IMR-90 (cell line): ENCODE measurements at regions not wholly inside any gene's neighbourhood (a gene's known extent, or its start where the extent isn't known, plus 50 kb on each side); places are given as distances from the start of the nearest gene placed in this dataset.

Source experiments
- ATAC-seq: fragments of 200-7000 bp; cut with Tn5 transposase; 2 replicates; pipeline ENCODE4 v1.9.1; 2020; ENCODE audit warnings: low read depth, mild to moderate bottlenecking, moderate library complexity
- BruUV-seq: library from RNA; stranded (reverse); fragments of 400-500 nt; replicated peaks from 2 replicates; lab custom pipeline; 2021; lab: Mats Ljungman, UMichigan
- CTCF ChIA-PET: fragments of 300-600 bp; formaldehyde crosslinking; extraction: SDS; loops from one replicate; lab custom pipeline; 2021; ENCODE audit warnings: antibody characterized with exemption; lab: Yijun Ruan, JAX
- POLR2A ChIA-PET: fragments of 300-600 bp; sonication (Branson Sonifier 250); formaldehyde crosslinking; loops from one replicate; lab custom pipeline; 2022; ENCODE audit warnings: antibody characterized with exemption; ENCODE audit not compliant: unreplicated experiment; lab: Charles Lee
- DNase-seq: peaks from one replicate; pipeline ENCODE4 v3.0.0; 2013
- H2AFZ ChIP-seq: replicated peaks from 2 replicates; pipeline ENCODE3; 2013; ENCODE audit warnings: low read length, mild to moderate bottlenecking; ENCODE audit not compliant: poor library complexity
- H2AK5ac ChIP-seq: 2 replicates; pipeline ENCODE4 v1.6.1; 2013; ENCODE audit warnings: low read depth, low read length, inconsistent platforms
- H2AK9ac ChIP-seq: replicated peaks from 2 replicates; pipeline ENCODE3; 2013; ENCODE audit warnings: mild to moderate bottlenecking, low read depth, low read length, moderate library complexity; ENCODE audit not compliant: poor library complexity
- H2BK120ac ChIP-seq: 2 replicates; pipeline ENCODE4 v1.6.1; 2013; ENCODE audit warnings: low read depth, low read length, inconsistent platforms
- H2BK15ac ChIP-seq: 3 replicates; pipeline ENCODE4 v1.6.1; 2013; ENCODE audit warnings: low read depth, low read length, inconsistent platforms
- H2BK20ac ChIP-seq: 2 replicates; pipeline ENCODE4 v1.6.1; 2013; ENCODE audit warnings: low read depth, mild to moderate bottlenecking, inconsistent platforms, low read length, moderate library complexity
- H2BK5ac ChIP-seq: 2 replicates; pipeline ENCODE4 v1.6.1; 2013; ENCODE audit warnings: mild to moderate bottlenecking, low read depth, low read length, inconsistent platforms; ENCODE audit not compliant: poor library complexity, severe bottlenecking
- H3K14ac ChIP-seq: replicated peaks from 2 replicates; pipeline ENCODE4 v1.6.1; 2013; ENCODE audit warnings: low read depth, low read length, inconsistent platforms
- H3K18ac ChIP-seq: 2 replicates; pipeline ENCODE4 v1.6.1; 2013; ENCODE audit warnings: low read depth, low read length, control low read depth
- H3K23ac ChIP-seq: 2 replicates; pipeline ENCODE4 v1.6.1; 2013; ENCODE audit warnings: low read depth, low read length, inconsistent platforms
- H3K27ac ChIP-seq: 2 replicates; pipeline ENCODE4 v1.5.1; 2013; ENCODE audit warnings: mild to moderate bottlenecking, control low read depth, low read length; ENCODE audit not compliant: insufficient read depth
- H3K27me3 ChIP-seq: 2 replicates; pipeline ENCODE4 v1.6.1; 2013; ENCODE audit warnings: low read length; ENCODE audit not compliant: control insufficient read depth, insufficient read depth
- H3K36me3 ChIP-seq: 2 replicates; pipeline ENCODE4 v1.6.1; 2013; ENCODE audit warnings: low read length, mixed read lengths; ENCODE audit not compliant: control insufficient read depth, insufficient read depth
- H3K4ac ChIP-seq: 2 replicates; pipeline ENCODE4 v1.6.1; 2013; ENCODE audit warnings: low read depth, low read length, inconsistent platforms
- H3K4me1 ChIP-seq: 2 replicates; pipeline ENCODE4 v1.6.1; 2013; ENCODE audit warnings: low read length, mixed read lengths; ENCODE audit not compliant: control insufficient read depth, insufficient read depth
- H3K4me2 ChIP-seq: 2 replicates; pipeline ENCODE4 v1.6.1; 2013; ENCODE audit warnings: low read depth, mild to moderate bottlenecking, control low read depth, low read length, moderate library complexity
- H3K4me3 ChIP-seq: 2 replicates; pipeline ENCODE4 v1.5.1; 2013; ENCODE audit warnings: low read depth, mild to moderate bottlenecking, control low read depth, low read length, moderate library complexity; ENCODE audit not compliant: insufficient read depth
- H3K56ac ChIP-seq: 2 replicates; pipeline ENCODE4 v1.6.1; 2013; ENCODE audit warnings: low read length, inconsistent platforms; ENCODE audit not compliant: insufficient read depth; ENCODE audit errors: extremely low read depth
- H3K79me1 ChIP-seq, 2 experiments: 2 replicates each; pipeline ENCODE4 v1.6.1; 2013; ENCODE audit warnings: low read length in 2 of 2, inconsistent platforms in 1 of 2, low read depth in 1 of 2
- H3K9ac ChIP-seq: 2 replicates; pipeline ENCODE4 v1.6.1; 2013; ENCODE audit warnings: low read depth, low read length, control low read depth
- H3K9me1 ChIP-seq: 2 replicates; pipeline ENCODE4 v1.6.1; 2013; ENCODE audit warnings: low read length, inconsistent platforms; ENCODE audit not compliant: insufficient read depth
- H3K9me3 ChIP-seq: 2 replicates; pipeline ENCODE4 v1.6.1; 2013; ENCODE audit warnings: low read length; ENCODE audit not compliant: control insufficient read depth, insufficient read depth
- H4K20me1 ChIP-seq: 2 replicates; pipeline ENCODE4 v1.6.1; 2013; ENCODE audit warnings: low read length, inconsistent platforms; ENCODE audit not compliant: insufficient read depth
- H4K5ac ChIP-seq: 2 replicates; pipeline ENCODE4 v1.6.1; 2013; ENCODE audit warnings: mild to moderate bottlenecking, low read depth, low read length, control low read depth
- H4K8ac ChIP-seq, 2 experiments: 2 replicates each; pipeline ENCODE4 v1.6.1; 2013; ENCODE audit warnings: low read depth in 2 of 2, low read length in 2 of 2, control low read depth in 1 of 2, inconsistent platforms in 1 of 2
- H4K91ac ChIP-seq: 2 replicates; pipeline ENCODE4 v1.6.1; 2013; ENCODE audit warnings: low read depth, low read length, inconsistent platforms; ENCODE audit not compliant: insufficient read depth
- BHLHE40 ChIP-seq: fragments of 150-350 bp; IDR thresholded peaks from 2 replicates; pipeline ENCODE4 v1.6.1; 2016; ENCODE audit warnings: mild to moderate bottlenecking, low read depth, low read length
- CEBPB ChIP-seq: IDR thresholded peaks from 2 replicates; pipeline ENCODE4 v1.6.1; 2012; ENCODE audit warnings: low read depth, low read length, improper control_type of control experiment
- CHD1 ChIP-seq: IDR thresholded peaks from 2 replicates; pipeline ENCODE4 v1.6.1; 2012; ENCODE audit warnings: low read depth, low read length, improper control_type of control experiment
- CTCF ChIP-seq: conservative IDR thresholded peaks from 2 replicates; pipeline ENCODE4 v1.5.1; 2012; ENCODE audit warnings: mild to moderate bottlenecking, low read depth, low read length, improper control_type of control experiment
- FOS ChIP-seq: fragments of 150-350 bp; IDR thresholded peaks from 2 replicates; pipeline ENCODE4 v1.6.1; 2016; ENCODE audit warnings: low read depth, low read length
- MAFK ChIP-seq: IDR thresholded peaks from 2 replicates; pipeline ENCODE4 v1.6.1; 2012; ENCODE audit warnings: low read depth, low read length, improper control_type of control experiment
- MAZ ChIP-seq: IDR thresholded peaks from 2 replicates; pipeline ENCODE4 v1.6.1; 2012; ENCODE audit warnings: low read depth, mild to moderate bottlenecking, low read length, improper control_type of control experiment, moderate library complexity, borderline replicate concordance
- MXI1 ChIP-seq: IDR thresholded peaks from 2 replicates; pipeline ENCODE4 v1.6.1; 2012; ENCODE audit warnings: low read depth, mild to moderate bottlenecking, low read length, moderate library complexity, borderline replicate concordance
- NFE2L2 ChIP-seq: fragments of 150-350 bp; IDR thresholded peaks from 2 replicates; pipeline ENCODE4 v1.6.1; 2016; ENCODE audit warnings: low read depth, mild to moderate bottlenecking, low read length
- POLR2A ChIP-seq: IDR thresholded peaks from 2 replicates; pipeline ENCODE4 v1.6.1; 2012; ENCODE audit warnings: mild to moderate bottlenecking, low read depth, low read length
- RAD21 ChIP-seq: IDR thresholded peaks from 2 replicates; pipeline ENCODE4 v1.6.1; 2012; ENCODE audit warnings: low read length, improper control_type of control experiment
- RCOR1 ChIP-seq: IDR thresholded peaks from 2 replicates; pipeline ENCODE4 v1.6.1; 2012; ENCODE audit warnings: mild to moderate bottlenecking, low read length, improper control_type of control experiment; ENCODE audit not compliant: insufficient replicate concordance
- RFX5 ChIP-seq: IDR thresholded peaks from 2 replicates; pipeline ENCODE4 v1.8.0; 2012; ENCODE audit warnings: low read depth, mild to moderate bottlenecking, low read length, moderate library complexity
- SMC3 ChIP-seq: fragments of 150-350 bp; IDR thresholded peaks from 2 replicates; pipeline ENCODE4 v1.6.1; 2016; ENCODE audit warnings: low read depth, mild to moderate bottlenecking, antibody characterized with exemption, low read length, moderate library complexity
- WGBS, 2 experiments: methylation state at CpG; one replicate each; pipeline versions ENCODE4 v1.1.5 to v1.1.7; 2013; ENCODE audit warnings: missing lambda C conversion rate in 2 of 2; ENCODE audit not compliant: insufficient read length in 1 of 2; ENCODE audit errors: extremely low coverage in 2 of 2; 5-methylcytosine and 5-hydroxymethylcytosine counted together
- dilution Hi-C: fragments of 300-500 bp; cut with HindIII; formaldehyde crosslinking; loops from one replicate; pipeline ENCODE4 v1.14.3; 2018; ENCODE audit warnings: low sequenced_read_pairs; ENCODE audit not compliant: unreplicated experiment
- in situ Hi-C: fragments of 300-500 bp; cut with MboI; formaldehyde crosslinking; loops from 3 replicates; pipeline ENCODE4 v1.14.3; 2019; ENCODE audit warnings: low sequenced_read_pairs, inconsistent platforms, mixed read lengths
- intact Hi-C: fragments of 100-400 bp; cut with micrococcal nuclease; formaldehyde crosslinking; loops from 2 replicates; pipeline ENCODE4 v1.10.0; 2022
- TF ChIP-seq, protein P1 (sequence below): fragments of 150-350 bp; IDR thresholded peaks from 2 replicates; pipeline ENCODE4 v1.6.1; 2017; ENCODE audit warnings: mild to moderate bottlenecking, antibody characterized with exemption, low read length, low read depth

DNA sequence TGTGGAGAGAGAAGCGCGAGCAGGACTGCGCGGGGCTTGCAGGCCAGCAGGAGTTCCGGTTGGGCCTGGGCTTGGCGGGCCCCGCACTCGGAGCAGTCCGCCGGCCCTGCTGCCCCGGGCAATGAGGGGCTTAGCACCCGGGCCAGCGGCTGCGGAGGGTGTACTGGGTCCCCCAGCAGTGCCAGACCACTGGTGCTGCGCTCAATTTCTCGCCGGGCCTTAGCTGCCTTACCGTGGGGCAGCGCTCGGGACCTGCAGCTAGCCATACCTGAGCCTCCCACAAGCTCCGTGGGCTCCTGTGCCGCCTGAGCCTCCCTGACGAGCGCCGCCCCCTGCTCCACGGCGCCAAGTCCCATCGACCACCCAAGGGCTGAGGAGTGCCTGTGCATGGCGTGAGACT lies 89.0 kb upstream of the MBOAT1 start:
- no peak overlapping the region for H2BK5ac ChIP-seq
- H3K9ac ChIP-seq = no peak overlapping the region
- no peak overlapping the region for H3K14ac ChIP-seq
- H3K9me3 ChIP-seq = no peaks in the 10 kb centered on the region
- H3K4ac ChIP-seq = no peak overlapping the region
- no peak for ATAC-seq
- H3K9me1 ChIP-seq = peaks cover 3% of the 10 kb centered on the region; the same call in 1 of the 2 replicates
- no peak overlapping the region for H2BK120ac ChIP-seq
- no peak overlapping the region for H3K18ac ChIP-seq
- no peak overlapping the region for H3K56ac ChIP-seq
- no peak overlapping the region for H4K8ac ChIP-seq
- no peak overlapping the region for H2AK9ac ChIP-seq
- H3K4me2 ChIP-seq = no peak overlapping the region
- dilution Hi-C loops = no loop called here
- H3K4me3 ChIP-seq = no peak overlapping the region
- H4K91ac ChIP-seq = no peak overlapping the region
- intact Hi-C loops = no loop called here
- no peaks in the 10 kb centered on the region for H3K36me3 ChIP-seq
- DNase-seq = no peak
- peaks cover 2% of the 10 kb centered on the region; the same call in 1 of the 2 replicates for H3K4me1 ChIP-seq
- no peak overlapping the region for H3K23ac ChIP-seq
- in situ Hi-C loops = no loop called here
- BruUV-seq = no TSS peak
- H3K27ac ChIP-seq = no peak overlapping the region
- H2BK15ac ChIP-seq = no peak overlapping the region
- no peaks in the 10 kb centered on the region for H3K27me3 ChIP-seq
- TF ChIP-seq SMC3 (no peak), RFX5 (no peak), CTCF (no peak), RCOR1 (no peak), MXI1 (no peak), CHD1 (no peak), CEBPB (no peak), MAFK (no peak), MAZ (no peak), RAD21 (no peak), POLR2A (no peak), NFE2L2 (no peak), FOS (no peak), BHLHE40 (no peak)
- TF ChIP-seq, protein P1, sequence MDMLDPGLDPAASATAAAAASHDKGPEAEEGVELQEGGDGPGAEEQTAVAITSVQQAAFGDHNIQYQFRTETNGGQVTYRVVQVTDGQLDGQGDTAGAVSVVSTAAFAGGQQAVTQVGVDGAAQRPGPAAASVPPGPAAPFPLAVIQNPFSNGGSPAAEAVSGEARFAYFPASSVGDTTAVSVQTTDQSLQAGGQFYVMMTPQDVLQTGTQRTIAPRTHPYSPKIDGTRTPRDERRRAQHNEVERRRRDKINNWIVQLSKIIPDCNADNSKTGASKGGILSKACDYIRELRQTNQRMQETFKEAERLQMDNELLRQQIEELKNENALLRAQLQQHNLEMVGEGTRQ = no peak
- H2BK20ac ChIP-seq = no peak overlapping the region
- CTCF ChIA-PET = no interaction called here
- H4K5ac ChIP-seq = no peak overlapping the region
- POLR2A ChIA-PET = no interaction called here
- no peak overlapping the region for H2AFZ ChIP-seq
- H3K79me1 ChIP-seq = no peaks in the 10 kb centered on the region
- no peaks in the 10 kb centered on the region for H4K20me1 ChIP-seq
- no peak overlapping the region for H2AK5ac ChIP-seq
- 98% methylated on average over 9 of the region's 29 CpGs; no CpG with 5 or more reads in 1 of the 2 experiments for WGBS, 2 experiments
